Activated T-cell treated with anti-CD3 and anti-CD28 coated beads for 4 hours (primary cell): ENCODE measurements at regions not wholly inside any gene's neighbourhood (a gene's known extent, or its start where the extent isn't known, plus 50 kb on each side); places are given as distances from the start of the nearest gene placed in this dataset.
"Not testable (repeated sequence)": the region's sequence is repeated elsewhere in the genome, so short reads cannot be mapped to it uniquely, and the experiment has no call there.

Experiments
- DNase-seq: peaks from one replicate; pipeline ENCODE4 v3.0.0-alpha.2; 2020

DNA sequence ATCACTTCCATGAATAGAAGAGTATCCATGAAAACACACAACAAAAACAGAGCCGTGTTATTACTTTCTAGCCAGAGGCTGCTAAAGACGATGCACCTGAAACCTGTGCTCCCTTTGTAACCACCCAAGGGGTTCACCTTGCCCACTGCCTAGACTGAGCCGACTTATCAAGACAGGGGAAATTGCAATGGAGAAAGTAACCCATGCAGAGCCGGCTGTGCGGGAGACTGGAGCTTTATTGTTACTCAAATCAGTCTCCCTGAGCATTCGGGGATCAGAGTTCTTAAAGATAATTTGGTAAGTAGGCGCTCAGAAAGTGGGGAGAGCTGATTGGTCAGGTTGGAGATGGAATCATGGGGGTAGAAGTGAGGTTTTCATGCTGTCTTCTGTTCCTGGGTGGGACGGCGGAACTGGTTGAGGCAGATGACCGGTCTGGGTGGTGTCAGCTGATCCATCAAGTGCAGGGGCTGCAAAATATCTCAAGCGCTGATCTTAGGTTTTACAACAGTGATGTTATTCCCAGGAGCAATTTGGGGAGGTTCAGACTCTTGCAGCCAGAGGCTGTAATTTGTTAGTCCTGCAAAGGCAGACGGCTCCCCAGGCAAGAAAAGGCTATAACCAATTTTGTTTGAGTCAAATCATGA lies 366.6 kb downstream of the PREX1 start:
- DNase-seq: no peak

DNA sequence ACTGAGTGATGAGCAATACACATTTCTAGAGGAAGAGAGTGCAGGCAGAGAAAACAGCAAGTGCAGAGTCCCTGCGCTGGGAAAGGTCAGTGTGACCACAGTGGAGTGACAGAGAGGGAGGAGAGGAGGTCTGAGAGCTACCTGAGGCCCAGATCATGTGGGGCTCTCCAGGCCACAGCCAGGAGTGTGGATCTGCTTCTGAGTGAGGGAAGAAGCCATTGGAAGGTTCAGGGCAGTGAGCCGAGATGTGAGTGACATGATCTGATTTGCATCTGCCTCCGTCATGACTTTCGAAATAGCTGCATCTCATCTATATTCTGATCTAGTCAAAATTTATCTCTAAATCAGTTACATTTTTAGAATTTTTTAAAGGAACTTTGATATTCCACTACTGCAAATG lies 367.1 kb downstream of the PREX1 start:
- no peak for DNase-seq

DNA sequence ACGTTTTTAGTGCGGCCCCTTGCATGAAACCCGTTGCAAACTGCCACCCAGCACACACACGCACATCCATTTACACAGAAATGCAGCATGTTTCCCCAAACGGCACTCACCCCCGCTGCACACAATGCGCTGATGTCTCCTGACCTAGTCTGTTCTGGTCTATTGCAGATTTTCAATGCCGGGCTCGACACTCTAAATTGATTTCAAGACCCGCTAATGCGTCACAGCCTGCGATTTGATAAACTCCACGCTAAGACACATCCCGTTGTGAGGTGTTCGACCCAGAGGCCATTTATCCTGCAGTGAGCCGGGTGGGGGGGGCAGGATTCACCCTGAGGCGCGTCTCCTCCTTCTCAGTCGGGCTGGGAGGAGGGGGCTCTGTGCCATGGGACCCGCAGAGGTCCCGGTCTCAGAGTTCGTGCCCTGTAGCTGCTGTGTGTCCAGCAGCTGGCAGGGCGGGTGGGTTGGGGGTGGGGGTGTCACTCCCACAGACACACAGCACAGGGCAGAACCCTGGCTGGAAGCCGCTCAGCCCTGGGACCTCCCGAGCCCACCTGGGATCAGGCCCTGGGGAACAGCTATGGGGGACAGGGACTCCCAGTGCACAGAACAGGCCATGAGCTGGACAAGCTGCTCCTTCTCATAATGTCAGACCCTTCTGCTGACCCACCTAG lies 367.9 kb downstream of the PREX1 start:
- DNase-seq: no peak

DNA sequence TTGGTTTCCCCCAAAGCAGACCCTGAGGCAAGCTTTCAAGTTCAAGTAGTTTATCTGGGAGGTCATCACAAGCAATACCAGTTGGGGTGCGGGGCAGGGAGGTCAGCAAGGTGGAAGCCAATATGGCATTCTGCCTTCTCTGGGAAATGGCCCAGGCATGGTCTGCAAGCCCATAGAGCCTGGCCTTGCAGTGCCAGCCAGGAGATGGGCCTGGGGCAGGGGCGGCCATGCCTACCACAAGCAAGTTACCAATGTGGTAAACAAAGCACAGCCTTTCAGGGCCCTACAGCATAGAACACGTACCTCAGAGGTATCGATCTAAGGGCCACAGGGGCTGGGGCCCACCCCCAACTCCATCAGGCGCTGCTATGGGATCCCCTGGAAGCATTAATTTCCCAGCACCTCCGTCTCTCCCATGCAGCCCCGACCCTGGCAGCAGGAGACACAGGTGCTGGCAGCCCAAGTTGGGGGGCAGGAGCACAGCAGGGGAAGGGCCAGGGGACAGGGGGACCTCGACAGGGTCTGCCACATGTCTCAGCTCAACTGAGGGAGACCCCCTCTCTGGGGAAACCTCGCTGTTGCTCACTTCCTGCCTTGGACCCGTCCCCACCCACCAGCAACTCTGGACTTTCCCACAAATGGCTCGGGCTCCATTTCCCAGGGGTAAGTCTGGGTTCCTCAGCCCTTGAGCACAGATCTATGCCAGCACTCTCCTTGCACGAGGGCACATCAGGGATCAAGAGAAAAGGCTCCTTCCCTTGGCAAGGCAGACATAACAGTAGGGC lies 369.0 kb downstream of the PREX1 start:
- no peak for DNase-seq

DNA sequence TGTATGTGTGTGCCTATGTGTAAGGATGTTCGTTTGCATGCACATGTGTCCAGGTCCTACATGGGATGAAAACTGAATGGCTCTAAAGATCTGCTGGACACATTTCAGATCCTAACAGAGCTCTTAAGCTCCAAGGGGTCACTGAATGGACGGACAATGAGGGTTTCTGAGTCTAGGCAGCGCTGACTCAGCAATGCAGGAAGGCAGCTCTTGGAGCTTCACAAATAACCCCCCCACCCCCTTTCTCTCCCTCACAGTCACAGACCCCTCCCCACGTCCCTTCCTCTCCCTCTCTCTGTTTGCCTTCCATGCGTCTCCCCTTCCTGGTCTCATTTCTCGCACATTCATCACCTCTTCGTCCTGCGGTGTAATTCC lies 369.8 kb downstream of the PREX1 start:
- DNase-seq: no peak

DNA sequence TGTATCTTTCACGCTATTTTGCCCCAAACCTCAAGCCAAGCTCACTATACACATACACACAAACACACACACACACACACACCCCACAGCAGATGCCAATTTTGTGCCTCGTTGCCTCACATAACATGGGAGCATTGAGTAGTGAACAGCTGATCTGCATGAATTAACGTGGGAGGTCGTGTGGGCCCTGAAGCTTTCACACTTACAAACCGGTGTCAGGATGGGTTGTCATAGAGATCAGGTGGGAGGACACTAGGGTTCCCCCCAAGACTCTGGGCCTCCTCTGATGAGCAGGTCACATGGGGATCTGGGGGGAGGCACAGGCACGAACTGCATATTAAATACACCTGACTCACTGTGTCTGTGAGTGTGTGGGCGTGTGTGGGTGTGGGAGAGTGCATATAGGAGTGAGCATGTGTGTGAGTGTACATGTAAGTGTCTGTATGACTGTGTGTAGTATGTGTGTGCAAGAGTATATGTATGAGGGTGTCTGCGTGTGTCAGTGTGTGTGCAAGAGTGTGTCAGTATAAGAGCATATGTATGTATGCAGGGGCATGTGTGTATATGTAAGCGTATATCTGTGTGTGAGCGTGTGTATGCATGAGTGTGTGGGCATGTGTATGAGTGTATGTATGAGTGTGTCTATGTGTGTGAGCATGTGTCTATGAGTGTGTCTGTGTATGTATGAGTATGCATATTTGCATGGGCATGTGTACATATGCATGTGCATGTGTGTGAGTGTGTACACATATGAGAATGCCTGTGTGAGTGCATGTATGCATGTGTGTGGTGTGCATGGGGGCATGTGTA lies 370.4 kb downstream of the PREX1 start:
- DNase-seq: no peak

DNA sequence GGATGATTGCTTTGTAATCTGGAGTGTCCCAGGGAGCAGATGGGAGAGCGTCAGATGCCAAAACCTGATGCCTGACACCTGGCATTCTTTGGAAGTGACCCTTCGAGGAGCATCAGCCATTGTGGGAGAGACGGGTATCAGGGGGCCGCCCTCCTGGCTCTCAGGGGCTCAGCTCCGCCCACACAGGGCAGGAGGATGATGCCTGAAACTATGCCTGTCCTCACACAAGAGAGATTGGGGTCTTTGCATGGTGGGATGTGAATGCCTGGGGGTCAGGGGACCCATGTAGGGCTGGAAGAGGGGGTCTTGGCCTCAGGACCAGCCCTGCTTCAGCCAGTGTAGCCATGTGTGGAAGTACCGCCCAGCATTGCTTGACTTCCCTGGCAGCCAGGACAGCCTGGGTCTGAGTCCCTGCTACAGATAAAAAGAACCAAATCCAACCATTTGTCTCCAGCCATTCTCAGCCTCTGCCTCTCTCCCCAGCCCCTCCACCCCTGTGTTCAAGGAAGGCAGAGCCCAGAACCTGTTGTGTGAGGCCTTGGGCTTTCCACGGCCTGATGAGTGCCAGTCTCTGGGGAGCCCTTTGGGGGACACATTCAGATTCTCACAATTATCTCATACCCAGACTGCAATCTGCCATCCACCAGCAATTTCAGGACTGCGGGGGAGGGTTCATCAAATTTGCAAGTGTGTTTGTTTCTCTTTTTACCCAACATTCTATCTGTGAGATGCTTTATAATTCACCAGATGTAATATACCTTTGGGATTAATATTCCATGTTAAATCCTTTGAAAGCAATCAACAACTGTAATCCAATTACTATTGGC lies 371.2 kb downstream of the PREX1 start:
- no peak for DNase-seq

DNA sequence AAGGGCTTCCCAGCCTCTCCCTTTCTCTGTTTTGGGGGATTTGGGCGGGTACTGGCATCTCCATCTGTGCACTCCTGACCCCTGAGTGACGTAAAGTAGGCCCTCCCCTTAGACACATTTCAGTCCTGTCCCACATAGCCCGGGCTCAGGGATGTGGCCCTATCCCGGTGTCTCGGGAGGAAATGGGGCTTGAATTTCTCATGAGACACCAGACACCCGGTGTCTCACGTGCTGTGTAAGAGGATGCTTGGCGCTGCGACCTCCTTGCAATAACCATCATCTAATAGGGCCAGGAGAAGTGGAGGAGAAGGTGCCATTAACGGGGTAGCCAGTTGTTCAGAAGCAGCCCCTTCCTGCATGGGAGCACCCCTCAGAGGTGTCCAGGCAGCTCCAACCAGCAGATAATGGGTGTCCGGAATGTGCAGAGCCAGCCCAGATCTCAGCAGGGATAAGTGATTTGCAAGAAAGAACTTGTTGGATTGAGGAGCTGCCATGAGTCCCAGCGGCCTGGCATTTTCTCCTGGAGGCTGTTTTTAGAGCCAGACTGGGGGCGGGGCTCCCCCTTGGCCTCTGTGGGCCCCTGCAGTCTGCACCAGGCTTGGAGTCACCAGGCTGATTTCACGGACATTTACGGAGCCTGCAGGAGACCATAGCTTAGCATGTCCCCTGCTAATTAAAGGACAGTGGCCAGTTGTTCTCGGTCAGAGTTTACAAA lies 372.0 kb downstream of the PREX1 start:
- no peak for DNase-seq

DNA sequence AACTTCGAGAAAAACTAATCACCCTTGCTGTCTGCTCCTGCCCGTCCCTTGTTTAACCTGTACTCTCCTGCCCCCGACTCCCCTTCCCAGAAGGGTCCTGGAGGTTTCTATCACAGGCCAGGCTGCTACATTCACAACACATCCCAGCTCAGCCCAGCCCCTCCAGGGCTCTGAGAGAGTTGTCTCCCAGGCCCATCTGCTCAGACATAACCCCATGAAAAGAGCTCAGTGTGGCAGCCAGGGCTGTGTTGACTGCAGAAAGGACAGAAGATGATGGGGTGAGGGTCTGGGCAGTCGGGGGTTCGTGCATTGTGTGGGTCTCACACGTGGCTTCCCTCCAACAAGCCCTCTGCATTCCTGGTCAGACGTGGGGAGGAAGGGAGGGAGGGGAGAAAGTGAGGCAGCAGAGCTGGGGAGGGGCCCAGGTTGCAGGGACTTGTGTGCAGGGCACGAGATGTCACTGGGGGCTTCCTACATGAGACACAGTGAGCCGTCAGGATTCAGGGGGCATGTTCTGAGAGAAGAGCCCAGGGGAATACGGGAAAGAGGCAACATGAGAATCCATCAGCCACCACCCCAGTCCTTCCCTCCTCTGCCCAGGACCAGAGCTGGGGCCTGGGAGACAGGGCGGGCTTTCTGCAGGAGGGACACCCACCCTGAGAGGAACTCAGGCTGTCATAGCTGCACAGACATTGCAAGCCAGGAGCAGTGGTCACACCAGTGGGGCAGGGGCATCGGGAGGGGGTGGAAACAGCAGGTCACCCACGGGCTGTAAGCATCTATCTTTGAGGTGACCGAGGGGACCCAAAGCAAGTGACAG lies 372.9 kb downstream of the PREX1 start:
- DNase-seq: no peak

DNA sequence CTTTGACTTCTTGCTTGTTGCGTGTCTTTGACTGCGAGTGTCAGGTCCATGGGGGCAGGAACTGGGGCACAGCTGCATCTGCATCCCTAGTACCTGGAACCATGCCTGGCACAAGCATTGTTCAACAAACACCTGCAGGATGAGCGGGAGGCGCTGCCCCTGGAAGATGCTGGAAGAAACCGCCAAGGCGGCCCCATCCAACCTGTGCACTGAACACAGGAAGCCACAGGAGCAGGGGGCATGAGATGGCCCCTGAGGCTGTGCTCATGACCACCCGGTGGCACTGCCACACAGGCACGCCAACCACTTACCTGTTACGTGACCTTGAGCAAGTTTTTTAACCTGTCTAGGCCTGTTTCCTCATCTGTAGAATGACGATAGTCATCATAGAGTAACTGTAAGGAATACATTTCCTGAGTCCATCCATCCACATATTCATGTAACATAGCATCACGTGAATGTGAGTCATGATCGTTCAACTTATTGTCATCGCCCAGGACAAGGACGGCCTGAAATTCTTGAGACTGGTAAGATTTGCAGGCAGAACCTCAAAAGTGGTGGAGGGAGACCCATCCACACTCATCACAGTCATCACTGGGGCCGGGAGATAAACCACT lies 374.2 kb downstream of the PREX1 start:
- no peak for DNase-seq

DNA sequence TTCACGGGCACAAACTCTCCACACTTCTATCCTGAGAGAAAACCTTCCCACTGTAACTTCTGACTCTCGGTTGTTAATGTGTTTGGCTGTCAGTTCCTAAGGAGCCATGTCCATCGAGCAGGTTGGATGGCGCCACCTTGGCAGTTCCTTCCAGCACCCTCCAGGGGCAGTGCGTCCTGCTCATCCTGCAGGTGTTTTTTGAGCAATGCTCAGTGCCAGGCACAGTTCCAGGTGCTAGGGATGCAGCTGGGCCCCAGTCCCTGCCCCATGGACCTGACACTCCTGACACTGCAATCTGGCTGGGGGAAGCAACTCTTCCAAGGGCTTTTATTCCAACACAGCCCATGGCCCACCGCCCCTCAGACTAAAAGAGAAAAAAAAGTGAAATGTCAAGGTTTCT lies 376.4 kb downstream of the PREX1 start:
- DNase-seq: no peak

DNA sequence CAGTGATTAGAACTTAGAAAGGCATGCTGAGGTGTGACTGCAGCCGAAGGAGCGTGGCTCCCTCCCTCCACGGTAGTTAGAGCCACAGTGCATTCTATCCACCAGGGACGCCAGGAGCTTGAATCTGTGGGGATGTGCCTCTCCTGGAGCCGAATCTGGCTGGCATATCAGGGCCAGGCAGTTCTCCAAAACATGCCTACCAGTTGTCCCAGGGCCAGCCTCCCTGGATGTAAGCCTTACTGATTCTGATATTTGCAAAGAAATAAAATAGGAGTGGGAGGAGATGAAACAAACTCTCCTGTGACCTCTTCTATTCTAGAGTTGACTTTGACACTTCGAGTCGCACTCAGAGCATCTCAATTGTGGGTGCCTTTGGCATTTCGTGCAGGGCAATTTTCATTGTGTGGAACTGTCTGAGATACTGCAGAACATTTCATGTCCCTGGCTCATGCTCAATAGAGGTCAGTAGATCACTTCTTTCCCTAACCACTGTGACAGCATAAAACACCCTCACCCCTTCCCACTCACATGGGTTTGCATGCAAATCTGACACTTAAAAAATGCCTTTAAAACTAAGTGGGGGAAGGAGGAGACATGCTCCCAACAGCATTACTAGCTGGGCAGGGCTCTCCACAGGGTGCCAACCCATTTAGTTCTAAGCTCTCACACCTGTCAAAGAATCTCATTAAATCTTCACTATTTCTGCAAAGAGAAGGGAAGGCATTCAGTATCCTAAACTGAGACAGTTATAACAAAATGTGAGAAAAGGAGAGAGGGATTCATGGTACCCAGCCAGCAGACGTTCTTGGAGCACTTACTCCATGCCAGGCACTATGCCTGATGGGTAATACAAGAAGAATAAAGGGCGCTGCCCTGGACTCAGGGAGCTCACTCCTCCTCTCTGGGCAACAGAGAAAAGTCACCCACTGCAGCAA lies 378.9 kb downstream of the PREX1 start:
- no peak for DNase-seq

DNA sequence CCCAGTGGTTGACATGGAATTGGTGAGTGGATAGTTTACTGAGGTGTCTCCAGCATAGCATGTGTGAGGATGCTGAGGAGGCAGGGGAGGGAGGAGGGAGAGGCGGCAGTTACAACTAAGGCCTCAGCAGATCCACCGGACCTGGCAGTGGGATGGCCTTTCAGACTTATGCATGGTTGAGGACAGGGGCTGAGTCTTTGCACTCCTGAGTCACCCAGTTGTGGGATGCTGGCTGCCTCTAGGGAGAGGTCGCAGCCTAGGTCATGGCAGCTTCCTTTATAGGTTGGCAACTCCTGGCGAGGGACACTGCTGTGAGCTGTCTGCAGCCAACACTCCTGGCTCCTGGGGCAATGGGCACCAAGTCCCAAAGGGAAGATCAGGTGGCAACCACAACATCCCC lies 380.3 kb downstream of the PREX1 start:
- no peak for DNase-seq

DNA sequence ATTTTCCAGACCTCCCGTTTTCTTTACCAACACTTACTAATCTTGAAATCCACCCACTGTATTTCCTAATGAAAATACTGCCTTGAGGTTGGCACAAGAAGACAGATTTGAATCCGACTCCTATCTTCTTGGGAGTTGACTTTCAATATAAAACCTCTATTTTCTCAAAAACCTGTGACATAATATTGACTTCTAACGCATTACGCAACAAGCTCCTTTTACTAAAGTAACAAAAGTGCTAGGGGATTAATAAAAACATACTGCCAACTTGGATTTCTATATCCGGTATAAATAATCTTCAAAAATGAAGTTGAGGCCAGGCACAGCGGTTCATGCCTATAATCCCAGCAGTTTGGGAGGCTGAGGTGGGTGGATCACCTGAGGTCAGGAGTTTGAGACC lies 382.0 kb downstream of the PREX1 start:
- no peak for DNase-seq

DNA sequence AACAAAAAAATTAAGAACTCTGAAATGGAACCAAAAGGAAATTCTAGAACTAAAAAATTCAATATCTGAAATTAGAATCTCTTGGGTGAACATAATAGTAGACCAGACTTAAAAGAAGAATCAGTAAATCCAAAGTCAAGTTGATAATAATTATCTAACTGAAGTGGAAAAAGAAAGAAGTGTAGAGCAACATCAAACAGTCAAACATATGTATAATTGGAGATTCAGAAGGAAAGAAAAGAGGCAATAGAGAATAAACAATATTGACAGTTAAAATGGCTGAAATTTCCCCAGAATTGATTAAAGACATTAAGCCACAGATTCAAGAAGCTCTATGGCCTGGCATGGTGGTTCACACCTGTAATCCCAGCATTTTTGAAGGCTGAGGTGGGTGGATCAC lies 383.6 kb downstream of the PREX1 start:
- DNase-seq: no peak

DNA sequence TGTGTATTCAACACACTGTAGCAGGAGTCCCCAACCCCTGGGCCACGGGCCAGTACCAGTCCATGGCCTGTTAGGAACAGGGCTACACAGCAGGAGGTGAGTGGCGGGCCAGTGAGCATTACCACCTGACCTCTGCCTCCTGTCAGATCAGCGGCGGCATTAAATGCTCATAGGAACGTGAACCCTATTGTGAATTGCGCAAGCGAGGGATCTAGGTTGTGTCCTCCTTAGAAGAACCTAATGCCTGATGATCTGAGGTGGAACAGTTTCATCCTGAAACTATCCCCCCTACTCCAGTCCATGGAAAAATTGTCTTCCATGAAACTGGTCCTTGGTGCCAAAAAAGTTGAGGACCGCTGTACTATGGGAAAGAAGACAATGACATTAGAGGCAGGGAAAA lies 386.9 kb downstream of the PREX1 start:
- no peak for DNase-seq

DNA sequence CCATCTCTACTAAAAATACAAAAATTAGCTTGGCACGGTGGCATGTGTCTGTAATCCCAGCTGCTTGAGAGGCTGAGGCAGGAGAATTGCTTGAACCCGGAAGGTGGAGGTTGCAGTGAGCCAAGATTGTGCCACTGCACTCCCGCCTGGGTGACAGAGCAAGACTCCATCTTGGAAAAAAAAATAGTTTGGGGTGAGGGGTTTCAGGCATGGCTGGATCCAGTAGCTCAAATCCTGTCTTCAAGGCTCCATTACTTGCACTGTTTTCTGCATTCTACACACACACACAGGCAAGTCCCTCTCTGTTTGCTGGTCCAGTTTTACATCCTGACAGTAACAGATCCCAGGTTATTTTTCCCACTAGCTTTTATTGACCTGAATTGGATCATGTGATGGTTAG lies 387.5 kb downstream of the PREX1 start:
- DNase-seq: not testable (repeated sequence)

DNA sequence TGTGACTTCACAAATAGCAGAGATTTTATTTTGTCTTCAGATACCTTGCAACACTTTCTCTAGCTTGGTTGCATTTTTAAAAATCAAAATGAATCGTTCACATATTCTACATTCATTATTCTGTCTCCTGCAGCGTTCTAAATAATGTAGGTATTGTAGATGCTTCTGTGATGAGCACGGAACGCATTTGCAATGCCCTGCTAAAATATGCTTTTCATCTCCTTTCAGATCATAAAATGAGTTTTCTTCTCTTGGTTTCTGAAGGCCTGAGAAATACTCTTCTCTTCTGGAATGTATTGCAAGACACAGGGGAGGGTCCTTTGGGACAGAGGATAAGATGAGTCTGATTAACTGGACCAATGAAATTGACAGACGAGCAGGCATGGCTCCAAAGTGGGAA lies 390.7 kb downstream of the PREX1 start:
- DNase-seq: no peak

DNA sequence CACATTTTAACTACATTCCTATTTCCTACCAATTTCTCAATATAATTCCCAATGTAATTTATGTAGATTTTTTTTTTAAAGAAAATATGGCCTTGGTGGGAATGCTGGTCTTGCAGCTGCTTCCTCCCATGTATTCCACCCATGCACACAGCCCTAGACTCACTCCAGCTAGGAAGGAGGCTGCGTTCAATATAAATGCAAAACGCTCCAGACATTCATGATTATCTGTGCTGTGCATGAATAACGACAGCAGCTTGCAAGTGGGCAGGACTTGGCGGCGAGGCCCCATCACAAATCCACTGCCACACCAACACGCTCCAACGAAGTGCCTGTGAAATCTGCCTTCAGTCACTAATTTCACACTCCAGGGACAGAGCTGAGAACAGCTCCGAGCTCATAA lies 391.2 kb downstream of the PREX1 start:
- DNase-seq: not testable (repeated sequence)
